ENCODE measurements at regions not wholly inside any gene's neighbourhood (a gene's known extent, or its start where the extent isn't known, plus 50 kb on each side); places are given as distances from the start of the nearest gene placed in this dataset.

- Histone ChIP-seq H3K4me3 (no peak overlapping the region), H3K9me1 (ENCODE audit: control insufficient read depth, insufficient read depth, low read length) (no peaks in the 10 kb centered on the region), H3K9me3 (replicated peaks; ENCODE audit: control insufficient read depth, insufficient read depth, low read depth, low read length) (no peaks in the 10 kb centered on the region), H3K36me3 (ENCODE audit: control insufficient read depth, insufficient read depth, low read length) (no peaks in the 10 kb centered on the region), H3K79me2 (ENCODE audit: control insufficient read depth, insufficient read depth, low read length) (no peaks in the 10 kb centered on the region), H3K4me1 (replicated peaks in 1 of 2; ENCODE audit: control insufficient read depth in 2 of 2, insufficient read depth in 2 of 2, low read length in 2 of 2) (no peaks in the 10 kb centered on the region), H3K27ac (ENCODE audit: extremely low read depth, low read depth, low read length) (no peak overlapping the region), H3K9ac (ENCODE audit: insufficient read depth in 1 of 2, low read depth in 2 of 2, low read length in 2 of 2) (no peak overlapping the region), H3K27me3 (ENCODE audit: control insufficient read depth in 2 of 2, insufficient read depth in 2 of 2, low read length in 2 of 2) (no peaks in the 10 kb centered on the region), H3K4me2 (ENCODE audit: insufficient read depth, low read length) (no peak overlapping the region), H4K20me1 (replicated peaks; ENCODE audit: control insufficient read depth, insufficient read depth, low read length) (no peaks in the 10 kb centered on the region), H2AFZ (ENCODE audit: low read depth, low read length) (no peak overlapping the region)
- DNase-seq (ENCODE audit: extremely low read depth in 1 of 4, low spot score in 3 of 4) (no peak), ATAC-seq (no peak), FAIRE-seq (no peak)
- in situ Hi-C loops (cut with MboI), result no loop called here
- ChIA-PET POLR2A (interaction anchor here (1.1 kb wide), 1 partner anchor 11 kb away, joined by 3 read pairs; no protein-coding TSS in a partner anchor), CTCF (ENCODE audit: low intra/inter-chr PET ratio) (no interaction called here)
- TF ChIP-seq ZNF583 (CRISPR knock-in tag; IDR thresholded peaks at IDR 0.05) (no peak), MCM5 (IDR thresholded peaks at IDR 0.05; ENCODE audit: low read depth) (no peak), ZNF23 (CRISPR knock-in tag; IDR thresholded peaks at IDR 0.05) (no peak), ZNF24 (IDR thresholded peaks at IDR 0.05) (no peak), PHF20 (IDR thresholded peaks at IDR 0.05; ENCODE audit: partially characterized antibody) (no peak)
- no TSS peak for BruUV-seq (replicated peaks)
- intact Hi-C loops (cut with micrococcal nuclease), result no loop called here
Observed at GRCh38 chr4:52248820-52249219, 197.7 kb downstream of the SPATA18 start.

GRCh38 chr4:52249581-52249980 is 198.5 kb downstream of the SPATA18 start:
- H3K4me3 ChIP-seq, result no peak overlapping the region
- in situ Hi-C loops (cut with MboI), result no loop called here
- intact Hi-C loops (cut with micrococcal nuclease), result no loop called here
- H2AFZ ChIP-seq (ENCODE audit: low read depth, low read length), result no peak overlapping the region
- H3K9ac ChIP-seq (ENCODE audit: insufficient read depth in 1 of 2, low read depth in 2 of 2, low read length in 2 of 2), result no peak overlapping the region
- FAIRE-seq, result no peak
- H3K9me3 ChIP-seq (replicated peaks; ENCODE audit: control insufficient read depth, insufficient read depth, low read depth, low read length), result no peaks in the 10 kb centered on the region
- CTCF ChIA-PET (ENCODE audit: low intra/inter-chr PET ratio), result no interaction called here
- no peaks in the 10 kb centered on the region for H3K36me3 ChIP-seq (ENCODE audit: control insufficient read depth, insufficient read depth, low read length)
- no peaks in the 10 kb centered on the region for H4K20me1 ChIP-seq (replicated peaks; ENCODE audit: control insufficient read depth, insufficient read depth, low read length)
- DNase-seq (ENCODE audit: extremely low read depth in 1 of 4, low spot score in 3 of 4), result no peak
- no peak for ATAC-seq
- 0% methylated on average over 2 of the region's 2 CpGs for whole genome bisulfite sequencing (ENCODE audit: insufficient coverage, low coverage, missing lambda C conversion rate)
- H3K9me1 ChIP-seq (ENCODE audit: control insufficient read depth, insufficient read depth, low read length), result no peaks in the 10 kb centered on the region
- H3K27ac ChIP-seq (ENCODE audit: extremely low read depth, low read depth, low read length), result no peak overlapping the region
- no peak overlapping the region for H3K4me2 ChIP-seq (ENCODE audit: insufficient read depth, low read length)
- POLR2A ChIA-PET, result interaction anchor here (0.9 to 1.1 kb wide), 2 partner anchors 10 to 18 kb away, joined by 3 read pairs; no protein-coding TSS in a partner anchor
- BruUV-seq (replicated peaks), result no TSS peak
- H3K4me1 ChIP-seq (replicated peaks in 1 of 2; ENCODE audit: control insufficient read depth in 2 of 2, insufficient read depth in 2 of 2, low read length in 2 of 2), result no peaks in the 10 kb centered on the region
- no peaks in the 10 kb centered on the region for H3K79me2 ChIP-seq (ENCODE audit: control insufficient read depth, insufficient read depth, low read length)
- H3K27me3 ChIP-seq (ENCODE audit: control insufficient read depth in 2 of 2, insufficient read depth in 2 of 2, low read length in 2 of 2), result no peaks in the 10 kb centered on the region
- TF ChIP-seq ASH1L (IDR thresholded peaks at IDR 0.05; ENCODE audit: borderline replicate concordance, low read depth, partially characterized antibody) (no peak), ZBTB11 (CRISPR knock-in tag; IDR thresholded peaks at IDR 0.05) (no peak), E2F6 (IDR thresholded peaks at IDR 0.05; ENCODE audit: borderline replicate concordance in 1 of 2, extremely low read depth in 1 of 2, insufficient read depth in 1 of 2, insufficient read length in 1 of 2, low read depth in 1 of 2, low read length in 1 of 2, poor library complexity in 1 of 2, severe bottlenecking in 1 of 2) (no peak), HMG20B (CRISPR knock-in tag; IDR thresholded peaks at IDR 0.05) (no peak), NR3C1 (CRISPR knock-in tag; IDR thresholded peaks at IDR 0.05) (no peak), DEAF1 (CRISPR knock-in tag; IDR thresholded peaks at IDR 0.05) (no peak)
